D721Med (cell line): ENCODE measurements at regions not wholly inside any gene's neighbourhood (a gene's known extent, or its start where the extent isn't known, plus 50 kb on each side); places are given as distances from the start of the nearest gene placed in this dataset.

ENCODE experiments used
- DNase-seq: peaks from one replicate; pipeline ENCODE4 v3.0.0; 2011; ENCODE audit warnings: low spot score; ENCODE audit not compliant: insufficient read length
- FAIRE-seq: peaks from 2 replicates; lab custom pipeline; 2011; peaks lifted over from hg19 to GRCh38; lab: Jason Lieb, UNC
- TF ChIP-seq, protein P1 (sequence below): IDR thresholded peaks from 2 replicates; pipeline ENCODE4 v1.5.1; 2012; ENCODE audit warnings: mild to moderate bottlenecking, control low read depth; ENCODE audit not compliant: insufficient read depth; ENCODE audit errors: missing control alignments

DNA sequence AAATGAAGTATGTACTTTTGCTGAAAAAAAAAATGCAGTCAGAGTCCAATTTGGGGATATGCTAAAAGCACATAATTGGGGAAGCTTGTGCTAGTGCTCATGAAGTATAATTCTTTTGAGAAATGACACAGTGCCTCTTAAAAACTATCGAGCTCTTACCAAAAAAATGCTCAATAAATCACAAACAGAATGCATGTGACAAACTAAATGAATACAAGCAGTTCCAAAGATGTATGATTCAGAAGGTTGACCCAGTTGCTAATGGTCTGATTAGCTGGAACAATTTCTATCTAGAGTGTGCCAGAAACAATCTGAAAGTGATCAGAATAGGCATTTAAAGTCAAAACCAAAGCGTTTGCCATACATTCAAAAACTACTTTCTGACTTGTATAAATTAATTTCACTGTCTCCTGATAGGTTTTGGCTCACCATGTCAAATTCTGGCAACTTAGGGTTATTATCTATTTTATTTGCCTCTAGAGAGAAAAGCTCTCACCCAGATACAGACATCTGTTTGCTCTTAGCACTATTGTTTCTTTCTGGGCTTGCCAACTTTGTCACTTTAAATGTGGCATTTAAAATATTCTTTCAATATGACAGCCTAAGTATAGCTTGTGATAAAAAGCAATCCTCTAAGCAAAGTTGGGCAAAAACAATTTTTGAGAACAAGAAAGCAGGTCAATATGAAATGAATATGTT, 114.7 kb upstream of the AHR start:
- TF ChIP-seq, protein P1, sequence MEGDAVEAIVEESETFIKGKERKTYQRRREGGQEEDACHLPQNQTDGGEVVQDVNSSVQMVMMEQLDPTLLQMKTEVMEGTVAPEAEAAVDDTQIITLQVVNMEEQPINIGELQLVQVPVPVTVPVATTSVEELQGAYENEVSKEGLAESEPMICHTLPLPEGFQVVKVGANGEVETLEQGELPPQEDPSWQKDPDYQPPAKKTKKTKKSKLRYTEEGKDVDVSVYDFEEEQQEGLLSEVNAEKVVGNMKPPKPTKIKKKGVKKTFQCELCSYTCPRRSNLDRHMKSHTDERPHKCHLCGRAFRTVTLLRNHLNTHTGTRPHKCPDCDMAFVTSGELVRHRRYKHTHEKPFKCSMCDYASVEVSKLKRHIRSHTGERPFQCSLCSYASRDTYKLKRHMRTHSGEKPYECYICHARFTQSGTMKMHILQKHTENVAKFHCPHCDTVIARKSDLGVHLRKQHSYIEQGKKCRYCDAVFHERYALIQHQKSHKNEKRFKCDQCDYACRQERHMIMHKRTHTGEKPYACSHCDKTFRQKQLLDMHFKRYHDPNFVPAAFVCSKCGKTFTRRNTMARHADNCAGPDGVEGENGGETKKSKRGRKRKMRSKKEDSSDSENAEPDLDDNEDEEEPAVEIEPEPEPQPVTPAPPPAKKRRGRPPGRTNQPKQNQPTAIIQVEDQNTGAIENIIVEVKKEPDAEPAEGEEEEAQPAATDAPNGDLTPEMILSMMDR = no peak
- no peak for DNase-seq
- FAIRE-seq = no peak

GRCh38 chr7:17184805-17185689, 113.4 kb upstream of the AHR start:
- FAIRE-seq (no peak), DNase-seq (no peak)
- TF ChIP-seq, protein P1 = no peak

DNA sequence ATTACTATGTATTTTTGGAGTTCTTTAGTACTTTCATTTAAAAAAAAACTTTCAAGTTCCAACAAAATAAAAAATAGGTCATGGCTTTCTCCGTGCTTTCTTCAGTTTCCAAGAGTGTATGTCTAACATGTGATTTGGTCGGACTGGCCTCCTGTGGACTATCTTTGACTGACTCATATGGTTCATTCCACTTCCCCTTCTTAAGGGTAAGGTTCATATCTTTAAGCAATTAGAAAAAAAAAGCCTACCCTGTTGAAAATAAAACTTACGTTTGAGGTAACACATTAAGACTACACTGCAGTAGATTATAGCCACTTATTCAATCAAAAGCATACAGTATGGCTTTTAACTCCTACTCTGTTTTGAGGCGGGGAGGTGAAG, 112.8 kb upstream of the AHR start:
- FAIRE-seq (no peak), DNase-seq (no peak)
- TF ChIP-seq, protein P1 = no peak

DNA sequence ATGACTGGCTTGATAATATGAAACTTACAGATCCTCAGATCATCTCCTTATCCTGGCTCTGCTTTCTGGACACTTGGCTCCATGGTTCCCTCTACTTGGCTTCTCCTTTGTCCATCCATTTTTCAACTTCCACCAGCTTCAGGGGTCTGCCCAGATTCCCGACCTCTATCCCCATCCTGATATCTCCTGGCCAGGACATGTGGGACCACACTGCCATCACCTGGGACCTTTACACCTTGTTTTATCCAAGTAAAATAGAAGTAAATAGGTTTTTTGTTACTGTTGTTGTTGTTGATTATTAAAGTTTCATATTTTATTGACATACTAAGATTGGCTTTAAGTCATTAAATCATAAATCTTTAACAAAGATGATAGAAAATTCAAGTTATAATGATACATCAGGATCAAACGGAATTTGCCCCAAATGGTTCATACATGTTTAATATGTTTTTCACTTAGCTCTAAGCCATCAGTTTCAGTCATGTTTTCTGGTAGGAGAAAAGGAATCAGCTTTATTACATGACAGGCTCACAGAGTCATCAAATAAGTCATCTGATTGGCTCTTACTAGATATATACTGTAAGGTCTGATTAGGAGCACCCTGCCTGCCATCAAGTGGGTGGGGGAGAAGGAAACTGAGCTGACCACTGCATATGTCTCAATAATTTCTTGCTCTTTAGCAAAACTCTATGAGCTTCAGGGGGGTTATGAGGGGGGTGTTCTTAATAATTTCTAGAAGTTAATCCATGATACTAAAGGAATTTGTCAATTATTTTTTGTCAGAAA, 111.5 kb upstream of the AHR start:
- TF ChIP-seq, protein P1 = no peak
- no peak for FAIRE-seq
- DNase-seq = no peak

DNA sequence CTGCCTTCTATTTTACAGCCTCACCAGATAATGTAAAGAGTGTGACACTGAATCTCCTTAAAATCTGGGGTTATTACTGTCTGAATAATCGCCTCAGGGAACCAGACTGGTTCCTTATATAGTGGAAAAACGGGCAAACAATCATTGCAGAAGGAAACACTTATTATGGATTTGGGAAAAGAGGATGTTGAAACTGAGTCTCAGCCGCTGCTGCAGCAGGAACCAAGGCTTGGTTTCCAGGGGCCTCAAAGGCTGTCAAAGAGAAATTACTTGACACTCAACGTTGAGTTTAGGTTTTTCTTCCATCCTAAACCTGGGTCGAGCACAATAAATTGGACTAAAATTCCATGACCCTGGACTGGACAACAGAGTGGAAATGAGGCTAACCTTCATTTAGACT, 103.8 kb upstream of the AHR start:
- DNase-seq (no peak), FAIRE-seq (no peak)
- TF ChIP-seq, protein P1 = no peak

GRCh38 chr7:17195576-17195975, 102.9 kb upstream of the AHR start:
- FAIRE-seq (no peak), DNase-seq (no peak)
- TF ChIP-seq, protein P1 = no peak
